ENCODE measurements at regions not wholly inside any gene's neighbourhood (a gene's known extent, or its start where the extent isn't known, plus 50 kb on each side); places are given as distances from the start of the nearest gene placed in this dataset.

DNA sequence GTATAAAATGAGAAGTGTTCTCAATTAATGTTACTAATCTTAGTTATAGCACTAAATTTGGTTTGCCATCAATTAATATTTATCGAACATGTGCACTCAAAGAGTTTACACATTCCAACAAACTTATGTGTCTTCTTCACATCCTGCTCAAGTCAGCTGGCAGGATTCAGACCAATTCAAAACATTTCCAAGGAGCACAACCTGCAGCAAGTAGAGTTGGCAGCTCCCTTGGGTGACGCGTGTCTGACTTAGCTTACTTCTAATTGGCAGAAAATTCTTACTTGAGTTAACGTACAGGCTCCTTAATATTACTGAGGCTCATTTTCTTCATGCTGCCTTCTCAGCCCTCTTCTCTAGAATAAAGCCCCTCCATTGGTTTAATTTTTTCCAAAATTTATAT lies 110.4 kb upstream of the PFN2 start:
- H3K9me3 Mint-ChIP-seq (ENCODE audit: low read depth) = no peaks in the 10 kb centered on the region
- TF ChIP-seq, protein P1, sequence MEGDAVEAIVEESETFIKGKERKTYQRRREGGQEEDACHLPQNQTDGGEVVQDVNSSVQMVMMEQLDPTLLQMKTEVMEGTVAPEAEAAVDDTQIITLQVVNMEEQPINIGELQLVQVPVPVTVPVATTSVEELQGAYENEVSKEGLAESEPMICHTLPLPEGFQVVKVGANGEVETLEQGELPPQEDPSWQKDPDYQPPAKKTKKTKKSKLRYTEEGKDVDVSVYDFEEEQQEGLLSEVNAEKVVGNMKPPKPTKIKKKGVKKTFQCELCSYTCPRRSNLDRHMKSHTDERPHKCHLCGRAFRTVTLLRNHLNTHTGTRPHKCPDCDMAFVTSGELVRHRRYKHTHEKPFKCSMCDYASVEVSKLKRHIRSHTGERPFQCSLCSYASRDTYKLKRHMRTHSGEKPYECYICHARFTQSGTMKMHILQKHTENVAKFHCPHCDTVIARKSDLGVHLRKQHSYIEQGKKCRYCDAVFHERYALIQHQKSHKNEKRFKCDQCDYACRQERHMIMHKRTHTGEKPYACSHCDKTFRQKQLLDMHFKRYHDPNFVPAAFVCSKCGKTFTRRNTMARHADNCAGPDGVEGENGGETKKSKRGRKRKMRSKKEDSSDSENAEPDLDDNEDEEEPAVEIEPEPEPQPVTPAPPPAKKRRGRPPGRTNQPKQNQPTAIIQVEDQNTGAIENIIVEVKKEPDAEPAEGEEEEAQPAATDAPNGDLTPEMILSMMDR (IDR thresholded peaks at IDR 0.05) = no peak
- H3K27ac Mint-ChIP-seq (ENCODE audit: unreplicated experiment) = peak overlapping the region; percentile 99
- no peak overlapping the region for H3K4me3 Mint-ChIP-seq (ENCODE audit: unreplicated experiment)
- H3K27me3 Mint-ChIP-seq (ENCODE audit: low read depth) = no peaks in the 10 kb centered on the region
- peaks cover 56% of the 10 kb centered on the region for H3K4me1 Mint-ChIP-seq (ENCODE audit: low read depth)
- no peak for DNase-seq (ENCODE audit: low spot score)
- no peaks in the 10 kb centered on the region for H3K36me3 Mint-ChIP-seq (ENCODE audit: low read depth)

DNA sequence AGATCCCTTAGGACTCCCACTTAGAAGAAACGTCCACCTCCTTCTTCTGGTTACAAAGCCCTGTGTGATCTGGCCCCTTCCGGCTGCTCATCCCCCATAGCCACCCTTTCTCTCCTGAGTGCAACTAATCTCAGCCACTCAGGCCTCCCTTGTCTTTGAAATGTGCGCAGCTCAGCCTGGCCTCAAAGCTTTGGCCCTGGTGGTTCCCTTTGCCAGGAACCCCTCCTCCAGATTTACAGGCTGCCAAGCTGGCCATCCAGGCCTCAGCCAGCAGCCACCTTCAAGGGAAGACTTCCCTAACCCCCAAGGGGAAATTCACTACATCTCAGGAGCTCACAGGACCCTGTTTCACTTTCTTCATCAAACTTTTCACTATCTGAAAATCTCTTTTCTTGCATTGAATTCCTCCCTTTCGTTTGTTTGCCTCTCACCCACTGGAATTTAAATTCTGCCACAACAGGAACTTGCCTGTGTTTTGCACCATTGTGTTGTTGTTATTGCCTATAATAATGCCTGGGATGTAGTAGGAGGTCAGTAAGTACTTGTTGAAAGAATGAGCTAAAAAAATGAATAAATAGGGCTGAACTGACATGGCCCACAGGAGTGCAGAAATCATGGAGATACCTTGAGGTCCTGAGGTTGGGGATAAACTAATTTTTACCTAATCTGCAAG lies 109.5 kb upstream of the PFN2 start:
- peaks cover 56% of the 10 kb centered on the region for H3K4me1 Mint-ChIP-seq (ENCODE audit: low read depth)
- H3K4me3 Mint-ChIP-seq (ENCODE audit: unreplicated experiment) = no peak overlapping the region
- H3K27me3 Mint-ChIP-seq (ENCODE audit: low read depth) = no peaks in the 10 kb centered on the region
- no peaks in the 10 kb centered on the region for H3K9me3 Mint-ChIP-seq (ENCODE audit: low read depth)
- TF ChIP-seq, protein P1 (IDR thresholded peaks at IDR 0.05) = no peak
- no peaks in the 10 kb centered on the region for H3K36me3 Mint-ChIP-seq (ENCODE audit: low read depth)
- H3K27ac Mint-ChIP-seq (ENCODE audit: unreplicated experiment) = peak overlapping the region; percentile 99
- DNase-seq (ENCODE audit: low spot score) = no peak

DNA sequence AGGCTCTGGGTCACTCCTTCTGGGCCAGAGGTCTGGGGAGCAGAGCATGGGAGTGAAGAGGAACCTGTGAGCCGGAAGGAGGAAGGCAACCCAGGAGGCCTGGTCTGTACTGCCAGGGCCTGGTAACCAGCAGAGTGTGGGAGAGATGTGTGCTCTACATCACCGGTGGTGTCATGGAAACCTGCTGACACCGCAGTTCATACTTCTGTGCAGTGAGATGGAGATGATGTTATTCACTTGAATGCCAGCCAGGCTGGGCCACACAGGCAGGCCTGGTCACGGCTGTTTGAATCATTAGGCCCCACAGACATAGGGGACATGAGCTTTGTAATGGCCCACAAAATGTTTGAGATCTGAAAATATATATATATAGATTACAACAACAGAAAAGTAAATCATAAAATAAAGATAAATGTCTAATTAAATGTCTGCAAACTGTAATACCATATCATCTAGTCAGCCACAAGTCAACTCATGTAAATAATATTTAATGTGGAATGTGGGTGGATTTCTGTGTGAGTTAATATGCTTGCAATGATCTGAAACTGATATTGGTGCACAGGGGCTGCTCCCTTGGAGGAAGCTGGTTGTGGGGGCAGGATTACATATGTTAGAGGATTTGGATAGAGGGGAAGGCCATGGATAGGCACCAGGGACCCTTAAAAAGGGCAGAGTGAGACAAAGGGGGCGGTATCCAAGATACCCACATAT lies 108.5 kb upstream of the PFN2 start:
- TF ChIP-seq, protein P1 (IDR thresholded peaks at IDR 0.05) = no peak
- Mint-ChIP-seq H3K36me3 (ENCODE audit: low read depth) (no peaks in the 10 kb centered on the region), H3K4me1 (ENCODE audit: low read depth) (peaks cover 63% of the 10 kb centered on the region), H3K27ac (ENCODE audit: unreplicated experiment) (peak overlapping the region; percentile 99), H3K27me3 (ENCODE audit: low read depth) (no peaks in the 10 kb centered on the region), H3K9me3 (ENCODE audit: low read depth) (no peaks in the 10 kb centered on the region), H3K4me3 (ENCODE audit: unreplicated experiment) (no peak overlapping the region)
- DNase-seq (ENCODE audit: low spot score) = no peak

DNA sequence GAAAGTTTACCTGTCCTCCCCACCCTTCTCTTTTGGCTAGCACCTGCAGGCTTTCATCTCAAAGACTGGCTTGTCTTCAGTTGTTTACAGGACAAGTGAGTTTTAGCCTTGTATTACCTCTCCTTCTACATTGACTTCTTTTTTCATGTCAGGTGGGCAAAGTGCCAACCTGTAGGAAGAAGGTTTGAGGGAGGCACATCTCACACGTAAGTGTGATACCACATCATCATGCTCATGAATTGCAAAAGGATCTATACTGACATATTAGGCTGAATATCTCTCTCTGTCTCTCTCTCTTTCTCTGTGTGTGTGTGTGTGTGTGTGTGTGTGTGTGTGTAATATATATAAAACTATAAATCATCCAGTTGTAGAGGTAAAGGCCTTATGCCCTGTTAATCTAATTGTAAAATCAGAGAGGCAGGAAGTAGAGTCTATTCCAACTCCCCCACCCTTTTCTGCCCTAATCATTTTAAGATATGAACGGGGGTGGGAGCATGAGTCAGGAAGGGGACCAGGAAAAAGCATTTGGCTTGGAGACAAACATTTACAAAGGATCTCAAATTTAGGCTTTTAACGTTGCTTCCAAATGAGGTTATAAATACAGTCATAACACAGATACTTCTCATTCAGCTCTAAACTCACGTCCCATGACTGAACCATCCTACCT lies 107.0 kb upstream of the PFN2 start:
- DNase-seq (ENCODE audit: low spot score) = no peak
- H3K4me1 Mint-ChIP-seq (ENCODE audit: low read depth) = peaks cover 68% of the 10 kb centered on the region
- TF ChIP-seq, protein P1 (IDR thresholded peaks at IDR 0.05) = no peak
- H3K9me3 Mint-ChIP-seq (ENCODE audit: low read depth) = no peaks in the 10 kb centered on the region
- no peaks in the 10 kb centered on the region for H3K27me3 Mint-ChIP-seq (ENCODE audit: low read depth)
- H3K36me3 Mint-ChIP-seq (ENCODE audit: low read depth) = no peaks in the 10 kb centered on the region
- H3K4me3 Mint-ChIP-seq (ENCODE audit: unreplicated experiment) = no peak overlapping the region
- no peak overlapping the region for H3K27ac Mint-ChIP-seq (ENCODE audit: unreplicated experiment)

DNA sequence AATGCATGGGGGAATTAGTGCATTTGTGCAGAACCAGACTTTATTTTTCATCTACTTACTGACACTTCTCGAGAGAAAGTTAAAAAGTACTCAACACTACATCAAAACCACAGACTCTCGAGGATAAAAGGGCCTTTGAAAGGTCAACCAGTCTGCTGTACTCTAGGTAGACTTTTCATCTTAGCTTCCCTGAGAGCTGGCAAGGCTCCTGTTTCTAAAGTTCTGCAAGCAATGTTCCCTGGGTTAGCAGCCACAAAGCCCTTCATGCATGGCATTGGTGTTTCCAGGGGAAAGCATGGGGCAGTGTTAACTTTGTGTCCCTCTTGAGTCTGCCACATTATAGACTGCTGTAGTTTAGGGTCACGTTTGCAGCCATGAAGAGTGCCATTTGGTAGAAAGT lies 106.4 kb upstream of the PFN2 start:
- H3K9me3 Mint-ChIP-seq (ENCODE audit: low read depth) = no peaks in the 10 kb centered on the region
- no peaks in the 10 kb centered on the region for H3K36me3 Mint-ChIP-seq (ENCODE audit: low read depth)
- no peak for DNase-seq (ENCODE audit: low spot score)
- H3K27me3 Mint-ChIP-seq (ENCODE audit: low read depth) = no peaks in the 10 kb centered on the region
- no peak overlapping the region for H3K27ac Mint-ChIP-seq (ENCODE audit: unreplicated experiment)
- H3K4me3 Mint-ChIP-seq (ENCODE audit: unreplicated experiment) = no peak overlapping the region
- TF ChIP-seq, protein P1 (IDR thresholded peaks at IDR 0.05) = no peak
- peaks cover 69% of the 10 kb centered on the region for H3K4me1 Mint-ChIP-seq (ENCODE audit: low read depth)

Measured in chondrocyte (in vitro differentiated cells).